ENCODE measurements at regions not wholly inside any gene's neighbourhood (a gene's known extent, or its start where the extent isn't known, plus 50 kb on each side); places are given as distances from the start of the nearest gene placed in this dataset.
A peak's percentile ranks its signal among the peaks of the same experiment; 100 is the strongest.

DNA sequence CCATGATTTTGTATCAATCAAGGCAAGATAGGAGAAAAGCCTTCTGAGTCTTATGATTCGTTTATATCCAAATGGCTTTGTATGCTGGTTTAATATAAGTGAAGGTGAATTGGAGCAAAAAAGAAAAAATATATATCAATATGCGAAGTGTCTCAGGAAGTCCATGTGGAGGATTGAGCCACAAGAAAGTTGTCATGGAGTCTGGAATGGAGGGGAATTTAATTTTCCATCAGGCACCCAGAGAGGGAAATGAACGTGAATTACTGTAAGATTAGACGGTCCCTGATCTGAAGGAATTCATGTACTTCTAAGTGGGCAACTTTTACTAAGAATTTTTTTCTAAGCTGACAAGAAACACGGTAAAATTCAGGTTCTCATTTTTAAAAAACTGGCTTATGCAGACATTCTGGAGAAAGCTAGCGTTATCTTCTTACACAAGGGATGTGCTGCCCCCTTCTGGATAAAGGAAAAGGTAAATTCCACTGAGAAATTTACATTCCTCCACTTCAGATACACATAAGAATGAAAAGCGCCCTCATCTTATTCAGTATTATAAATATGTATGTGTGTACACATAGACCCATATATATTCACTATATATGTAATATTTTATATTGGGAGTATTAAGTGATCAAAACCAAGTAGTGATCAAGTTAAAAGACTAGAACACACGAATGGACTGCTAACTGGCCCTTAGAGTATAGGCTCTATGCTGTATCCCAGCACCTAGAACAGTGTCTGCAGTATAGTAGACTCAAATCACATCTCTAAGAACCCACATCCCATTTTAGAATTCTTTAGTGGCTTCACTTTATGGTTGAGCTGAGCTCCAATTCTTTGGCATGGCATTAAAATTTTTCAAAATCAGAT is 289.0 kb upstream of the TFPI start:
- H4K8ac ChIP-seq (ENCODE audit: extremely low read depth, insufficient read depth, low read length) = no peak overlapping the region
- H2BK15ac ChIP-seq (ENCODE audit: low read length) = no peak overlapping the region
- no peak overlapping the region for H3K23ac ChIP-seq (ENCODE audit: insufficient read length)
- H2AFZ ChIP-seq (ENCODE audit: low read length) = no peak overlapping the region
- ChIA-PET CTCF (ENCODE audit: partially characterized antibody) (interaction anchor here (0.9 to 5.6 kb wide), 29 partner anchors 10 to 1141 kb away, joined by 3 to 57 read pairs (median 4); no protein-coding TSS in a partner anchor), POLR2A (ENCODE audit: partially characterized antibody) (no interaction called here)
- H3K79me1 ChIP-seq (ENCODE audit: low read depth, low read length) = no peaks in the 10 kb centered on the region
- H2BK12ac ChIP-seq (ENCODE audit: low read depth, low read length) = no peak overlapping the region
- H2BK20ac ChIP-seq (ENCODE audit: low read length) = no peak overlapping the region
- H3K4me3 ChIP-seq (ENCODE audit: extremely low read depth in 1 of 4, insufficient read depth in 2 of 4, low read depth in 3 of 4, low read length in 4 of 4) = no peak overlapping the region
- peaks cover 0 to 1% (median 0%) of the 10 kb centered on the region in 4 experiments; a peak in 1 of 7 replicates for H3K27me3 ChIP-seq (replicated peaks in 1 of 4; ENCODE audit: control insufficient read depth in 3 of 4, extremely low read depth in 1 of 4, insufficient read depth in 3 of 4, low read length in 3 of 4)
- no peak overlapping the region for H2BK120ac ChIP-seq (replicated peaks; ENCODE audit: low read depth, low read length)
- H3K36me3 ChIP-seq (ENCODE audit: control insufficient read depth in 2 of 4, insufficient read depth in 4 of 4, low read length in 3 of 4) = no peaks in the 10 kb centered on the region
- WGBS, 2 experiments (ENCODE audit: extremely low coverage in 1 of 2, insufficient coverage in 1 of 2, insufficient read length in 1 of 2, insufficient replicate concordance in 2 of 2, low coverage in 1 of 2, low lambda C conversion rate in 2 of 2, missing lambda C conversion rate in 1 of 2) = 56% methylated on average over 8 of the region's 8 CpGs; no CpG with 5 or more reads in 1 of the 2 experiments
- H4K5ac ChIP-seq (ENCODE audit: insufficient read length, low read depth, low read length) = no peak overlapping the region
- TF ChIP-seq POLR2AphosphoS5 (IDR thresholded peaks at IDR 0.05; ENCODE audit: low read depth, low read length) (no peak), RXRA (IDR thresholded peaks at IDR 0.05; ENCODE audit: insufficient read depth, low read depth, low read length) (no peak), EZH2 (IDR thresholded peaks at IDR 0.05; ENCODE audit: low read depth, low read length, severe bottlenecking) (no peak), SRF (IDR thresholded peaks at IDR 0.05; ENCODE audit: low read depth, low read length) (no peak), SAP30 (IDR thresholded peaks at IDR 0.05; ENCODE audit: insufficient read depth, insufficient replicate concordance, low read length) (no peak), TEAD4 (IDR thresholded peaks at IDR 0.05; ENCODE audit: low read depth, low read length) (peak; percentile 43; the same call in 1 of the 2 replicates), RAD21 (IDR thresholded peaks at IDR 0.05 in 1 of 2, conservative IDR thresholded peaks at IDR 0.05 in 1 of 2; ENCODE audit: low read depth in 2 of 2, low read length in 2 of 2) (peak; percentile 85 to 87)
- TF ChIP-seq, protein P1, sequence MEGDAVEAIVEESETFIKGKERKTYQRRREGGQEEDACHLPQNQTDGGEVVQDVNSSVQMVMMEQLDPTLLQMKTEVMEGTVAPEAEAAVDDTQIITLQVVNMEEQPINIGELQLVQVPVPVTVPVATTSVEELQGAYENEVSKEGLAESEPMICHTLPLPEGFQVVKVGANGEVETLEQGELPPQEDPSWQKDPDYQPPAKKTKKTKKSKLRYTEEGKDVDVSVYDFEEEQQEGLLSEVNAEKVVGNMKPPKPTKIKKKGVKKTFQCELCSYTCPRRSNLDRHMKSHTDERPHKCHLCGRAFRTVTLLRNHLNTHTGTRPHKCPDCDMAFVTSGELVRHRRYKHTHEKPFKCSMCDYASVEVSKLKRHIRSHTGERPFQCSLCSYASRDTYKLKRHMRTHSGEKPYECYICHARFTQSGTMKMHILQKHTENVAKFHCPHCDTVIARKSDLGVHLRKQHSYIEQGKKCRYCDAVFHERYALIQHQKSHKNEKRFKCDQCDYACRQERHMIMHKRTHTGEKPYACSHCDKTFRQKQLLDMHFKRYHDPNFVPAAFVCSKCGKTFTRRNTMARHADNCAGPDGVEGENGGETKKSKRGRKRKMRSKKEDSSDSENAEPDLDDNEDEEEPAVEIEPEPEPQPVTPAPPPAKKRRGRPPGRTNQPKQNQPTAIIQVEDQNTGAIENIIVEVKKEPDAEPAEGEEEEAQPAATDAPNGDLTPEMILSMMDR (IDR thresholded peaks at IDR 0.05; ENCODE audit: control extremely low read depth in 1 of 3, insufficient read depth in 1 of 3, low read depth in 1 of 3, low read length in 3 of 3) = peak in 2 of 3 experiments; percentile 58 to 64; a peak in 3 of 4 replicates
- DNase-seq (ENCODE audit: low read depth in 1 of 2, low spot score in 2 of 2) (no peak), FAIRE-seq (peak; percentile 52)
- no peak overlapping the region for H3K9ac ChIP-seq (replicated peaks in 1 of 4; ENCODE audit: extremely low read depth in 1 of 4, low read depth in 3 of 4, low read length in 3 of 4)
- no peaks in the 10 kb centered on the region for H3K4me1 ChIP-seq (replicated peaks in 1 of 4; ENCODE audit: control insufficient read depth in 3 of 4, insufficient read depth in 4 of 4, low read length in 3 of 4)
- H3K4me2 ChIP-seq (ENCODE audit: insufficient read depth in 1 of 2, low read depth in 2 of 2, low read length in 2 of 2) = no peak overlapping the region
- no peak overlapping the region for H3K56ac ChIP-seq (replicated peaks; ENCODE audit: insufficient read length, low read depth, low read length)
- no peaks in the 10 kb centered on the region for H4K20me1 ChIP-seq (replicated peaks in 1 of 2; ENCODE audit: control insufficient read depth in 1 of 2, insufficient read depth in 2 of 2, low read length in 2 of 2)
- H3K23me2 ChIP-seq (ENCODE audit: low read depth, low read length) = no peaks in the 10 kb centered on the region
- no peak overlapping the region for H2AK5ac ChIP-seq (ENCODE audit: low read depth, low read length)
- H3K14ac ChIP-seq (ENCODE audit: insufficient read length) = no peak overlapping the region
- H3K79me2 ChIP-seq (ENCODE audit: control insufficient read depth in 1 of 2, insufficient read depth in 2 of 2, low read length in 2 of 2) = no peaks in the 10 kb centered on the region
- no peak overlapping the region for H2BK5ac ChIP-seq (ENCODE audit: low read depth, low read length)
- no peak overlapping the region for H3K27ac ChIP-seq (ENCODE audit: low read depth, low read length)
- no peaks in the 10 kb centered on the region for H3K9me3 ChIP-seq (ENCODE audit: insufficient read depth in 2 of 2, low read depth in 1 of 2, low read length in 1 of 2)
- H4K91ac ChIP-seq (replicated peaks; ENCODE audit: insufficient read length, low read length) = no peak overlapping the region
- H3K4ac ChIP-seq (replicated peaks; ENCODE audit: insufficient read length, low read depth, low read length) = no peak overlapping the region
- no peak overlapping the region for H3K18ac ChIP-seq (ENCODE audit: extremely low read depth, low read length)

Data from H1 (cell line).